ENCODE measurements at regions not wholly inside any gene's neighbourhood (a gene's known extent, or its start where the extent isn't known, plus 50 kb on each side); places are given as distances from the start of the nearest gene placed in this dataset.
"Not testable (repeated sequence)": the region's sequence is repeated elsewhere in the genome, so short reads cannot be mapped to it uniquely, and the experiment has no call there.

GRCh38 chr13:46475541-46475991 lies 77.4 kb upstream of the LRCH1 start:
- H3K9me2 ChIP-seq (replicated peaks; ENCODE audit: insufficient read depth, low read length), result no peaks in the 10 kb centered on the region
- H3F3A ChIP-seq (ENCODE audit: insufficient read depth), result no peaks in the 10 kb centered on the region
- no peaks in the 10 kb centered on the region for H3K27me3 ChIP-seq (ENCODE audit: low read length)
- no peak overlapping the region for H3K9ac ChIP-seq (ENCODE audit: low read length)
- no peak overlapping the region for H3K27ac ChIP-seq (ENCODE audit: low read depth, low read length)
- no peaks in the 10 kb centered on the region for H3K79me2 ChIP-seq (ENCODE audit: insufficient read depth, low read length)
- TF ChIP-seq EZH2phosphoT487 (conservative IDR thresholded peaks at IDR 0.05; ENCODE audit: low read length), result no peak
- TF ChIP-seq, protein P1, sequence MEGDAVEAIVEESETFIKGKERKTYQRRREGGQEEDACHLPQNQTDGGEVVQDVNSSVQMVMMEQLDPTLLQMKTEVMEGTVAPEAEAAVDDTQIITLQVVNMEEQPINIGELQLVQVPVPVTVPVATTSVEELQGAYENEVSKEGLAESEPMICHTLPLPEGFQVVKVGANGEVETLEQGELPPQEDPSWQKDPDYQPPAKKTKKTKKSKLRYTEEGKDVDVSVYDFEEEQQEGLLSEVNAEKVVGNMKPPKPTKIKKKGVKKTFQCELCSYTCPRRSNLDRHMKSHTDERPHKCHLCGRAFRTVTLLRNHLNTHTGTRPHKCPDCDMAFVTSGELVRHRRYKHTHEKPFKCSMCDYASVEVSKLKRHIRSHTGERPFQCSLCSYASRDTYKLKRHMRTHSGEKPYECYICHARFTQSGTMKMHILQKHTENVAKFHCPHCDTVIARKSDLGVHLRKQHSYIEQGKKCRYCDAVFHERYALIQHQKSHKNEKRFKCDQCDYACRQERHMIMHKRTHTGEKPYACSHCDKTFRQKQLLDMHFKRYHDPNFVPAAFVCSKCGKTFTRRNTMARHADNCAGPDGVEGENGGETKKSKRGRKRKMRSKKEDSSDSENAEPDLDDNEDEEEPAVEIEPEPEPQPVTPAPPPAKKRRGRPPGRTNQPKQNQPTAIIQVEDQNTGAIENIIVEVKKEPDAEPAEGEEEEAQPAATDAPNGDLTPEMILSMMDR (IDR thresholded peaks at IDR 0.05; ENCODE audit: insufficient read depth, low read length, poor library complexity, severe bottlenecking), result no peak
- no peak overlapping the region for H3K4me3 ChIP-seq (ENCODE audit: insufficient read depth, low read length, poor library complexity, severe bottlenecking)
- no peaks in the 10 kb centered on the region for H3K9me3 ChIP-seq (ENCODE audit: insufficient read depth, low read length)
- H3K36me3 ChIP-seq (ENCODE audit: low read length), result no peaks in the 10 kb centered on the region
- H3K4me2 ChIP-seq (ENCODE audit: low read depth, low read length, poor library complexity, severe bottlenecking), result no peak overlapping the region
- no peak overlapping the region for H2AFZ ChIP-seq (ENCODE audit: low read depth, low read length, severe bottlenecking)
- no peaks in the 10 kb centered on the region for H4K20me1 ChIP-seq (ENCODE audit: low read depth, low read length)

- H2AFZ ChIP-seq (ENCODE audit: low read depth, low read length, severe bottlenecking), result no peak overlapping the region
- no peak overlapping the region for H3K9ac ChIP-seq (ENCODE audit: low read length)
- H4K20me1 ChIP-seq (ENCODE audit: low read depth, low read length), result no peaks in the 10 kb centered on the region
- TF ChIP-seq EZH2phosphoT487 (conservative IDR thresholded peaks at IDR 0.05; ENCODE audit: low read length), result no peak
- TF ChIP-seq, protein P1 (IDR thresholded peaks at IDR 0.05; ENCODE audit: insufficient read depth, low read length, poor library complexity, severe bottlenecking), result no peak
- H3K27ac ChIP-seq (ENCODE audit: low read depth, low read length), result no peak overlapping the region
- no peak overlapping the region for H3K4me3 ChIP-seq (ENCODE audit: insufficient read depth, low read length, poor library complexity, severe bottlenecking)
- H3K9me3 ChIP-seq (ENCODE audit: insufficient read depth, low read length), result no peaks in the 10 kb centered on the region
- H3K9me2 ChIP-seq (replicated peaks; ENCODE audit: insufficient read depth, low read length), result no peaks in the 10 kb centered on the region
- H3K79me2 ChIP-seq (ENCODE audit: insufficient read depth, low read length), result no peaks in the 10 kb centered on the region
- no peaks in the 10 kb centered on the region for H3F3A ChIP-seq (ENCODE audit: insufficient read depth)
- no peak overlapping the region for H3K4me2 ChIP-seq (ENCODE audit: low read depth, low read length, poor library complexity, severe bottlenecking)
- H3K36me3 ChIP-seq (ENCODE audit: low read length), result no peaks in the 10 kb centered on the region
- no peaks in the 10 kb centered on the region for H3K27me3 ChIP-seq (ENCODE audit: low read length)
These were observed 79.2 kb upstream of the LRCH1 start for GRCh38 chr13:46473806-46474205.

DNA sequence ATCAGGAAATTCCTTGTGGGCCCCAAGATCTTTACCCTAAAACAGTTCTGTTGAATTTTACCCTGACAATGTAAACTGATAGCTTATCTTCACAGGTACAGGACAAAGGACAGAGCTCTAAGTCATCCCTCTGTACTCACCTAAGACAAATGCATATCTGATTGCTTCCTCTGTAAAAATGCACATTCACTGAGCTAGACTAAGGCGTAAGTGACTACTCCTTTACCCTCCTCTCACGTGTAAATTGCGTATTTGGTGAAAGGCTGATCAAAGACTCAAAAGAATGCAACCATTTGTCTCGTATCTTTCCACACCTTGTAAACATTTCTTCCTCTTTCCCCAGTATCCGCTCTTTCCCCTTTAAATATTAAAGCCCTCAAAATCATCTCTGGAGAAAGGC lies 80.6 kb upstream of the LRCH1 start:
- Histone ChIP-seq H3K27ac (ENCODE audit: low read depth, low read length) (no peak overlapping the region), H3K36me3 (ENCODE audit: low read length) (no peaks in the 10 kb centered on the region), H3K9me3 (ENCODE audit: insufficient read depth, low read length) (no peaks in the 10 kb centered on the region), H4K20me1 (ENCODE audit: low read depth, low read length) (no peaks in the 10 kb centered on the region), H3F3A (ENCODE audit: insufficient read depth) (no peaks in the 10 kb centered on the region), H2AFZ (ENCODE audit: low read depth, low read length, severe bottlenecking) (no peak overlapping the region), H3K4me3 (ENCODE audit: insufficient read depth, low read length, poor library complexity, severe bottlenecking) (no peak overlapping the region), H3K27me3 (ENCODE audit: low read length) (no peaks in the 10 kb centered on the region), H3K4me2 (ENCODE audit: low read depth, low read length, poor library complexity, severe bottlenecking) (no peak overlapping the region), H3K9me2 (replicated peaks; ENCODE audit: insufficient read depth, low read length) (no peaks in the 10 kb centered on the region), H3K79me2 (ENCODE audit: insufficient read depth, low read length) (no peaks in the 10 kb centered on the region), H3K9ac (ENCODE audit: low read length) (no peak overlapping the region)
- TF ChIP-seq, protein P1 (IDR thresholded peaks at IDR 0.05; ENCODE audit: insufficient read depth, low read length, poor library complexity, severe bottlenecking), result no peak
- TF ChIP-seq EZH2phosphoT487 (conservative IDR thresholded peaks at IDR 0.05; ENCODE audit: low read length), result no peak

- not testable (repeated sequence) for H3K9me2 ChIP-seq (replicated peaks; ENCODE audit: insufficient read depth, low read length); H2AFZ ChIP-seq (ENCODE audit: low read depth, low read length, severe bottlenecking); H3K79me2 ChIP-seq (ENCODE audit: insufficient read depth, low read length); H3F3A ChIP-seq (ENCODE audit: insufficient read depth); H3K36me3 ChIP-seq (ENCODE audit: low read length); H4K20me1 ChIP-seq (ENCODE audit: low read depth, low read length); H3K27ac ChIP-seq (ENCODE audit: low read depth, low read length); H3K27me3 ChIP-seq (ENCODE audit: low read length); H3K4me3 ChIP-seq (ENCODE audit: insufficient read depth, low read length, poor library complexity, severe bottlenecking); H3K4me2 ChIP-seq (ENCODE audit: low read depth, low read length, poor library complexity, severe bottlenecking); H3K9ac ChIP-seq (ENCODE audit: low read length); H3K9me3 ChIP-seq (ENCODE audit: insufficient read depth, low read length)
These were observed 82.6 kb upstream of the RUBCNL start for GRCh38 chr13:46469699-46470098.

All from SU-DHL-6 (cell line).